Esophagus (tissue), 2 donors: ENCODE measurements at regions not wholly inside any gene's neighbourhood (a gene's known extent, or its start where the extent isn't known, plus 50 kb on each side); places are given as distances from the start of the nearest gene placed in this dataset.

Source experiments
- H3K27ac ChIP-seq, 2 donors: one replicate each; pipeline ENCODE4 v1.5.1; 2013; ENCODE audit warnings: low read depth in 2 of 2, mild to moderate bottlenecking in 2 of 2, inconsistent platforms in 1 of 2, low read length in 1 of 2, moderate library complexity in 1 of 2
- H3K27me3 ChIP-seq, 2 donors: one replicate each; pipeline ENCODE4 v1.6.1; 2013; ENCODE audit warnings: low read length in 2 of 2, control low read depth in 1 of 2, mild to moderate bottlenecking in 1 of 2; ENCODE audit not compliant: insufficient read depth in 2 of 2, control insufficient read depth in 1 of 2
- H3K36me3 ChIP-seq, 2 donors: one replicate each; pipeline ENCODE4 v1.6.1; 2013; ENCODE audit warnings: low read length in 1 of 2; ENCODE audit not compliant: control insufficient read depth in 2 of 2, insufficient read depth in 2 of 2
- H3K4me1 ChIP-seq, 2 donors: one replicate each; pipeline ENCODE4 v1.6.1; 2013; ENCODE audit warnings: low read length in 1 of 2; ENCODE audit not compliant: control insufficient read depth in 2 of 2, insufficient read depth in 2 of 2
- H3K4me3 ChIP-seq, 2 donors: one replicate each; pipeline ENCODE4 v1.5.1; 2013; ENCODE audit warnings: low read length in 2 of 2, mild to moderate bottlenecking in 2 of 2, low read depth in 1 of 2, moderate library complexity in 1 of 2
- H3K9me3 ChIP-seq, 2 donors: one replicate each; pipeline ENCODE4 v1.6.1; 2013; ENCODE audit warnings: mild to moderate bottlenecking in 2 of 2, low read depth in 1 of 2, low read length in 1 of 2, moderate library complexity in 1 of 2; ENCODE audit not compliant: control insufficient read depth in 2 of 2, insufficient read depth in 1 of 2
- WGBS, 2 donors: extraction: QIAGEN DNeasy Blood & Tissue Kit; methylation state at CpG; one replicate each; pipeline ENCODE4 v1.1.7; 2013; 5-methylcytosine and 5-hydroxymethylcytosine counted together
- donor health status: healthy with polysubstance abuse.
- donor health status: Bipolar disorder and iron deficiency.

- Histone ChIP-seq H3K27me3 (no peaks in the 10 kb centered on the region), H3K27ac (no peak overlapping the region), H3K4me3 (no peak overlapping the region), H3K4me1 (no peaks in the 10 kb centered on the region), H3K36me3 (no peaks in the 10 kb centered on the region), H3K9me3 (no peaks in the 10 kb centered on the region)
- 79 to 92% methylated on average over 3 of the region's 3 CpGs for WGBS, 2 donors
These were observed 145.5 kb upstream of the OSR1 start for GRCh38 chr2:19503915-19504314.

GRCh38 chr2:19503406-19503805 is 145.0 kb upstream of the OSR1 start:
- H3K4me3 ChIP-seq, result no peak overlapping the region
- WGBS, 2 donors, result 87 to 88% methylated on average over 4 of the region's 4 CpGs
- H3K4me1 ChIP-seq, result no peaks in the 10 kb centered on the region
- no peaks in the 10 kb centered on the region for H3K27me3 ChIP-seq
- no peak overlapping the region for H3K27ac ChIP-seq
- H3K9me3 ChIP-seq, result no peaks in the 10 kb centered on the region
- no peaks in the 10 kb centered on the region for H3K36me3 ChIP-seq

DNA sequence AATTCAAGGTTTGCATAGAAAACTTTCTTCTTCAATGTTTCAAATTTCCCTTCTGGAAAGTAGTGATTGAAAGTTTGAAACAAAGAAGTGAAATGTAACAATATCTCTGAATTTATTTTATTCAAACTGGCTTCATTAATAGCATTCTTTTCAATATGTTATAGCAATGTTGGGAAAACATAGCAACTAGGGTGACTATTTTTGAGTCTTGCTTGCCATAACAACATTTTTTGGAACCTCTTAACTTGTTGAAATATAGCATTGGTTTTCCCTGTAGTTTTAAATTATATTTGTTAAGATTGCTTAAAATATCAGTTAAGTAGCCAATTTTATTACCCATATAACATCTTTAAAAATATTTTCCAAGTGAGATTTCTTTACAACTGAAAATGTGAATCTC is 141.7 kb upstream of the OSR1 start:
- Histone ChIP-seq H3K27ac (no peak overlapping the region), H3K9me3 (no peaks in the 10 kb centered on the region), H3K4me3 (no peak overlapping the region), H3K36me3 (no peaks in the 10 kb centered on the region), H3K4me1 (no peaks in the 10 kb centered on the region), H3K27me3 (no peaks in the 10 kb centered on the region)

DNA sequence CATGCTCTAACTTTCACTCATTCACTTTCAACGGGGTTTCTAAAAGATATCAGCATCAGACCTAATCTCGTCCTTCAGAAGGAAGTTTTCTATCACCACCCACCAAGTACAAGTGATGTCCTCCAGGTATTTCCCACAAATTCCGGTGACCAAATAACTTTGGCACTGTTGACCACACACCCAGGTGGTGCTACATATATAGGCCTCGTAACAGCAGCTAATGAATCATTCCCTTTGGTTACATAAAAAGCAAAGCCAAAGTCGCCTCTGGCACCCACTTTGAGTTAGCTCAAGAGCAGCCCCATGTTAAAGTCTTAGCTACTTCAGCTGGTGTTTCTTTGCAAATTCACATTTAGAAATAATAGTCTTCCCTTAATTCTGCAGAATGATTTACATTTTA is 138.2 kb upstream of the OSR1 start:
- Histone ChIP-seq H3K36me3 (no peaks in the 10 kb centered on the region), H3K27ac (no peak overlapping the region), H3K9me3 (no peaks in the 10 kb centered on the region), H3K27me3 (no peaks in the 10 kb centered on the region), H3K4me1 (no peaks in the 10 kb centered on the region), H3K4me3 (no peak overlapping the region)
- WGBS, 2 donors, result 78 to 80% methylated on average over 5 of the region's 5 CpGs

DNA sequence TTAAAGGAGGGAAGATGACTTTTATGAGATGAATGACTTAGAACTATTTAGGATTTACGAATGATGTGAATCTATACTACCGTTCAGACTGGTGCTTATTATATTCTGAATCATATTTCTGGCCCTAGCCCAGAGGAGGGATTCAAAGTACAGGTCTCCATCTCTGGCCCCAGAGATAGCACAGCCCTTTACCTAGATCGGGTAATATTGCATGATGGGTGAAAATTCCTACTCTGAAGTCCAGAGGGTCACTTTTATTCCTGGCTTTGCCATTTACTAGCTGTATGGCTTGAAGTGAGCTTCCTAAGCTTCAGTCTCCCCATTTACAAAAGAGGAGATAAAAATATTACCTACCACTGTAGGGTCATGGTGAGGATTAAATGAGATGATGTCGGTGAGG is 135.8 kb upstream of the OSR1 start:
- 74 to 79% methylated on average over 4 of the region's 4 CpGs for WGBS, 2 donors
- no peaks in the 10 kb centered on the region for H3K36me3 ChIP-seq
- H3K9me3 ChIP-seq, result no peaks in the 10 kb centered on the region
- no peaks in the 10 kb centered on the region for H3K27me3 ChIP-seq
- H3K27ac ChIP-seq, result no peak overlapping the region
- no peaks in the 10 kb centered on the region for H3K4me1 ChIP-seq
- H3K4me3 ChIP-seq, result no peak overlapping the region

GRCh38 chr2:19491796-19492195 is 133.4 kb upstream of the OSR1 start:
- no peaks in the 10 kb centered on the region for H3K27me3 ChIP-seq
- no peak overlapping the region for H3K27ac ChIP-seq
- H3K36me3 ChIP-seq, result no peaks in the 10 kb centered on the region
- WGBS, 2 donors, result 74 to 77% methylated on average over 3 of the region's 3 CpGs
- H3K4me3 ChIP-seq, result no peak overlapping the region
- no peaks in the 10 kb centered on the region for H3K9me3 ChIP-seq
- no peaks in the 10 kb centered on the region for H3K4me1 ChIP-seq

- 57 to 58% methylated on average over 8 of the region's 8 CpGs for WGBS, 2 donors
- H3K4me1 ChIP-seq, result no peaks in the 10 kb centered on the region
- H3K9me3 ChIP-seq, result no peaks in the 10 kb centered on the region
These were observed 132.5 kb upstream of the OSR1 start for GRCh38 chr2:19490846-19491435.

DNA sequence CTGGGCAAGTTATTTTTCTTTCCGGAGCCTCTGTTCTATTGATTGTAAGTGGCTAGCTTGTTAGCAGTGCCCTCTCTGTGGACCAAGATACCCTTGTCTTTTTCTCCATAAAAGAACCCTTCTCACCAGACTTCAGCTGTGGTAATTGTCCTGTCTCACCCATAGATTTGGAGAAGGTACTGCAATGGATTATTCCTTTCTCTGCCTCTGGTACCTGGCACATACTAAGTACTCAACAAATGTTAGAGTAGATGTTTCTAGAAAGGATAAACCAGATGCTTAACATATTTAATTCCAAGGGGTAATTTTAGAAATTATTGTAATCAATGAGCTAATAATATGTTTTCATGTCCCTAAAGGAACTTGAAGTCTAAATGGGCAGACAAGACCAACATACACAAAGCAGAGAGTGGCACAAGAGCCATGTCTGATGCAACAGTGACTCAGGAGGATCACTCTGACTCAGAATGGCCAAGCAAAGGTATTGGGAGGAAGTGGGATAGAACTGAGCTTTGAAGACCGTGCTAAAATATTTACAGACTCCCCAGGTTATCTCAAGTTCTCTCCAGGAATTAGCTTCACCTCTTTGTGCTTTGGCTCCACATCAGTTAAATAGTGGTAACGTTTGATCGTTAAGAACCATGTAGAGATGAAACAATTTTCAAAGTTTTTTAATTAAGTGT is 129.7 kb upstream of the OSR1 start:
- 70 to 71% methylated on average over 4 of the region's 4 CpGs for WGBS, 2 donors
- Histone ChIP-seq H3K36me3 (no peaks in the 10 kb centered on the region), H3K4me3 (no peak overlapping the region), H3K27me3 (no peaks in the 10 kb centered on the region), H3K27ac (no peak overlapping the region), H3K9me3 (no peaks in the 10 kb centered on the region), H3K4me1 (no peaks in the 10 kb centered on the region)

More at GRCh38 chr2:19490846-19491435, 132.5 kb upstream of the OSR1 start:
- no peak overlapping the region for H3K27ac ChIP-seq
- H3K27me3 ChIP-seq, result no peaks in the 10 kb centered on the region
- no peak overlapping the region for H3K4me3 ChIP-seq
- no peaks in the 10 kb centered on the region for H3K36me3 ChIP-seq

DNA sequence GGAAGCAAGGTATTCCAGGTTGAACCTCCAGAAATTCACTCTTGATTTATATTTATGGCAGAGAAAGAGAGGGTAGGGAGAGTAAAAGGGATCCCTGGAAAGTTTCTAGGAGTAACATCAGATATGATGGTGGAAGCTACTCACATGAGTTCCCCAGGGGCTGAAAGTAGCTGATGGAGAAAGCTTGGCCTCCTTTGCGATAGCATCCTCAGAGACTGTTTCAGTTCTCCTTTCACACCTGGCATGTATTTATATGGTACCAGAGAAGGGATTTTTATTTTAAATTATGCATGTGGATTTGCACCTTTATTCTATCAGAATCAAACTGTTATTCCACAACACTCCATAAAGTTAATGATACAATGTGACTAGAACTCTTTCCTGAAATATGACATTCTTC is 126.3 kb upstream of the OSR1 start:
- 93 to 100% methylated on average over 1 of the region's 1 CpG for WGBS, 2 donors
- H3K36me3 ChIP-seq, result no peaks in the 10 kb centered on the region
- no peaks in the 10 kb centered on the region for H3K27me3 ChIP-seq
- H3K4me3 ChIP-seq, result no peak overlapping the region
- H3K4me1 ChIP-seq, result no peaks in the 10 kb centered on the region
- no peak overlapping the region for H3K27ac ChIP-seq
- H3K9me3 ChIP-seq, result peaks cover 0 to 2% of the 10 kb centered on the region in 2 donors

DNA sequence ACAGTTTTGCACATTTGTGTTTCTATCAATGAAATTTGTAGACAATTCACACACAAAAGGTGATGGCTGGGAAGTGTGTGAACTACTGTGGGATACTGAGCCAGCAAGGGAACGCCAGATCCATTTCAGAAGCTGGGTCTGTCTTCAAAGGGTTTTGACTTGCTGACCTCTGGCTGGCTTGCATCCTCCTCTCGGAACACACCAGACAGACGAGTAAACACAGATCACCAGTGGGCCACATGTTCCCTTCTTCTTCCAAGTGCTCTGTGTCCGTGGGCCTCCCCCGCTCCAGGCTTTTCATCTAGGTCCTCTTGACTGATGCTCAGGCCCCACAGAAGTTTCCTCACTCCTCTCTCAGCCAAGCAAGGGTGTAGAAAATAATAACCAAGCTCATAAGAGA is 122.2 kb upstream of the OSR1 start:
- H3K9me3 ChIP-seq, result peaks cover 0 to 2% of the 10 kb centered on the region in 2 donors
- no peak overlapping the region for H3K27ac ChIP-seq
- no peaks in the 10 kb centered on the region for H3K4me1 ChIP-seq
- H3K4me3 ChIP-seq, result no peak overlapping the region
- 67 to 78% methylated on average over 5 of the region's 5 CpGs for WGBS, 2 donors
- H3K36me3 ChIP-seq, result no peaks in the 10 kb centered on the region
- H3K27me3 ChIP-seq, result no peaks in the 10 kb centered on the region
